ENCODE measurements at regions not wholly inside any gene's neighbourhood (a gene's known extent, or its start where the extent isn't known, plus 50 kb on each side); places are given as distances from the start of the nearest gene placed in this dataset.

DNA sequence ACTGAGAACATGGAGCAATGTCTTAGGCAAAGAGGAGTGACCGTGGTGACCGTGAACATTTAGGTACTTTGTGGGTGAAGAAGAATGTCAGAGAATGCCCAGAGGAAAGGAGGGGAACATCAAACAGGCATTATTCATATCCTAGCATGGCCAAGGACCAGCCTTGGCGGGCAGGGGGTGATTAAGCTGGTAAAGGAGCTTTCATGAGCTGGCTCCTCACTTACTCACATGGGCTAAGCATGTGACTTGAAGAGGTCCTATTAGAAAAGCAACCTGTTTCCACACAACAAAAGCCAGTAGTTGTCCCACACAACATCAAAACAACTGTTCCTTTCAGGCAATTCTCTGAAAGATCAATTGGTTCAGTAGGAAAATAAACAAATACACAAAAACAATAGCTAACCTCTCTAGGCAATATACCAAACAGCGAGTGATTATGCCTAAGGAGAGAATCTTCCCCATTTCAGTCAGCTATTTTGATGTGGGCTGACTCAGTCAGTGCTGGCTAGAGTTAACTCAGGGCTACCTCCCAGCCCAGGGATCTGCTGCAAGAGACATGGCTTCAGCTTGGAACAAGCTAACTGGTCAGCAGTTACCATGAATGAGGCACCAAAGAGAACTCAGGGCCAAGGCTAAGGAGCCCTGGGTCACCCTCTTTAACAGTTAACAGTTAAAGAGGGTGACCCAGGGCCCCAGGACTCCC is 283.5 kb downstream of the ARHGAP12 start:
- no peak for DNase-seq (ENCODE audit: low read depth in 2 of 2)

DNA sequence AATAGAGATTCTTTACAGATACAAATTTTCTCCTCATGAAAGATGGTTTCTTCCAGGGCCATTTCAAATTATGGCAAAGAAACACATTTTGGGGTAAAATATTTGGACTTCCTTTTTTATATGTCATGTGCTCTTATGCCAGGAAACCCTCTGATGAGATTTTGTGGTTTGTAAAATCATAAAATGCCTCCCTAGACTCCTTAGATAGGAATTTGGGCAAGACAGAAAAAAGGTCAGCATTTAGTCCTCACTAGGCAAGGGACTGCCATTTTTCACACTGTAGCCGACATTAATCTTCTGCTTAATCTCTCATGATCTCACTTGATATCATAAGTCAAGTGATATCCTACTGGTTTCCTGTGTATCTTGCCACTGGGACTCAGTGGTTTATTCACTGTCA is 286.4 kb downstream of the ARHGAP12 start:
- no peak for DNase-seq (ENCODE audit: low read depth in 2 of 2)

DNA sequence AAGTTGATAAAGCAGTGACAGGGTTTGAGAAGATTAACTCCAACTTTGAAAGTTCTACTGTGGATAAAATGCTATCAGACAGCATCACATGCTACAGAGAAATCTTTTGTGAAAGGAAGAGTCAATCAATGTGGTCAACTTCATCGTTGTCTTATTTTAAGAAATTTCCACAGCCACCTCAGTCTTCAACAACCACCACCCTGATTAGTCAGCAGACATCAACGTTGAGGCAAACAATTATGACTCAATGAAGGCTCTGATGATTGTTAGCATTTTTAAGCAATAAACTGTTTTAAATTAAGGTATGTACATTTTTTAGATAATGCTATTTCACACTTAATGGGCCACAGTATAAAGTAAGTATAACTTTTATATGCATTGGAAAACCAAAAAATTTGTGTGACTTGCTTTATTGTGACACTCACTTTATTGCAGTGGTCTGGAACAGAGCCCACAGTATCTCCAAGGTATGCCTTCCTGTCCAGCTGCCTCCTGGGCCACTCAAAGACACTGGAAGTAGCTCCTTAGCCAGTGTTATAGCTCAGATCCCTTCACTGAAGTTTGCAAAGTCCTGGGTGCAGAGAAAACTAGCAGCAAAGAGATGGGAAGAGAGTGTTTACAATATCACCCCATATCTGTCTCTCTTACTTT is 293.1 kb downstream of the ARHGAP12 start:
- DNase-seq (ENCODE audit: low read depth in 2 of 2) = no peak

DNA sequence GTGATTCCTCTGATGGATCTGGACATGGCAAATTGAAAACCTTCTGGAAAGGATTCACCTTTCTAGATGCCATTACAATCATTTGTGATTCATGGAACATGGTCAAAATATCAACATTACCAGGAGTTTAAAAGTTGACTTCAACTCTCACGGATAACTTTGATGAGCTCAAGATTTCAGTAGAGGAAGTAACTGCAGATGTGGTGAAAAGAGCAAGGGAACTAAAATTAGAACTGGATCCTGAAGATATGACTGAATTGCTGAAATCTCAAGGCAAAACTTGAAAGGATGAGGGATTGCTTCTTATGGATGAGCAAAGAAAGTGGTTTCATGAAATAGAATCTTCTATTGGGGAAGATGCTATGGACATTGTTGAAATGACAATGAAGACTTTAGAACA is 293.6 kb downstream of the ARHGAP12 start:
- DNase-seq (ENCODE audit: low read depth in 2 of 2) = no peak

DNA sequence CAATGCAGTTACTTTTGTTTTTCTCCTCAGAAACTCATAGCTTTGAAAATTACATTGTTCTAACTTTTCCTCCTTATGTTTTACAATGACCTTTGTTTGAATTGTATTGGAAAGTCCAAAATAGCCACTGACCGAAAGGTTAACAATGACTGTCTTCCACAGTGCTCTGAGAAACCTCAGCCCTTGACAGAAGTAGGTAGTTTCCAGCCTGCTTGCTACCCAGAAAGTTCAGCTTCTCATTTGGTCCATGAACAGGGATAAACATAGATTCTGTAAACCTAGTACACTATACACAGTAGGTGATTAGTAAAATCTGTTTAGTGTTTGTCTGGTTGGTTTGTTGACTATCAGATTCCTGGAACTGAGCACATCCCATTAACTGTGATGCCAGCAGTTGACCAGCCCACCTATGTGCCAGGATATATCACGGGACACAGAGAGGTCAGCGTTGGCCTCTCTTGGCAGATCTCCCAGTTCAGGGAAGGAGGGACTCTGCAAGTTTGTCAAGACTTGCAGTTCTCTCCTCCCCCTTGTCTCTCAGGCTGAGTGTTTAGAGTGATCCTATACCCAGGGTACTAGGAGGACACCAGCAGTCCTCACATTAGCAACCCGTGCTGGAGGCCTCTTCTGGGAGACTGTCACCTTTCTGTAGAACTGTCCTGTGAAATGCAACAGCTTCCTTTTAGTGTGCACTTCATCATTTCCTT is 297.6 kb downstream of the ARHGAP12 start:
- no peak for DNase-seq (ENCODE audit: low read depth in 2 of 2)

DNA sequence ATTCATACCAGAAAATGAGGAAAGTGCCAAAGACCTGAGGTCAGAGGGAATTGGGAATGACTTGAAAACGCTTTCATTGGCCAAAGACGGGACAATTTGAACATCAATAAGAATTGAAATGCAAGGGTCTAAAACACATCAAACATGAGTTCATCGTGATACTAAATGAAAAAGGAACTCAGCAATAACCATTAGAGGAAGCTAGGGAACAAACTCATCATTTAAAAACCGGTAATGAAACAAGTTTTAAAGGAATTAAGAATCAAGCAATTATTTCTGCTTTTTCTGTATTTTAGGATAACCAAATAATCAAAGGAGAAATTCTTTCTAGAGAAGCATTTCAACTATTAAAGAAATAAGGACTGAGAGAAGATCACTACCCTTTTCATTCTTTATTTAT is 303.1 kb downstream of the ARHGAP12 start:
- DNase-seq (ENCODE audit: low read depth in 2 of 2) = no peak

DNA sequence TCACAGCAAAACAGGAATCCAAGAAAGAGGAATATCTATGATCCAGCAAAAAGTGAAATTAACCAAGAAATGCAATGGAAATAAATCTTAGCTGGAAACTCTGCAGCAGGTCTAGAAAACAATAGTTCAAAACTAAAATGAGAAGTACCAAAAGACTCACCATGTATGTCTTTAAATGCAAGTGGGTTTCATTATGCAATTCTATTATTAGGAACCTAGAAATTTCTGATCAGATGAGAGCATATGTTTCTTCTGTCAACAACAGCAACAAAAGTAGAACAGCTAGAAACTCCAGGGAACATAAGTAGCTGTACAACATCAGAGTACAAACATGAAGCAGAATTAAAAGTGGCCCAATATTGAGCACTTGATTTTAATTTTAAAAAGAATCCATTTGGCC is 304.0 kb downstream of the ARHGAP12 start:
- no peak for DNase-seq (ENCODE audit: low read depth in 2 of 2)

DNA sequence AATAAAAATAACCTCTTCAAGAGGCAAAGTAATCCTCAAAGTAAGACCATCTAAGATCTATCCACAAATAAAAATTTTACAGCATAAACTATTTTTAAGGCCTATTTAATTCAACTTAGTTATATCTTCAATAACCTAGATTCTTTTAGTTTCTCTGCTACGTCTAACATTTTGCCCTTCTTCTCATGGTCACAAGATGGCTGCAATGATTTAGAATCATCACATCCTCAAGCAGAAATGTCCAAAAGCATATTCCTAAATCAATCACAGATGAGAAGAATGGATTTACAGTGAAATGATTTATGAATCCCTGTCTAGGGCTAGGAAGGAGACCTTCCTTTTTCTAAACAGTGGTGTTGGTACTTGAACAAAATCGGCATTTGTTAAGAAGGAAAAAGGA is 304.7 kb downstream of the ARHGAP12 start:
- no peak for DNase-seq (ENCODE audit: low read depth in 2 of 2)

DNA sequence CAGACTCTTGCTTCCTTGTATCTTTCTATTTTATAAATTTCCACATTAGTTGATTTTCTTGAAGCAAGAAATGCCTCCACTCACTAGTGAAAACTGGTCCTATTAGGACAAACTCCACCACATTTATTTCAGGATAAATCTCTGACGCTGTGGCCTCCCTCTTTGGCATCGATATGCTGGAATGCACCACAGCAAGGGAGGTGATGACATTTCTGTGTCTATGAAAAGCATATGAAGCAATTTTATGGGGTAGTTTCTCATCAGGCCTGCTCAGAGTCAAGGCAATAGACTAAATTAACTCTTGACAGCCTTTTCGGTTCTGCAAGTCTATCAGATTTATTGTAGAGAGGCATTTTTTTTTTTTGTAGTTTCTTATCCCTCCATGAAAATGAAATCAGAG is 304.4 kb downstream of the ZEB1 start:
- no peak for DNase-seq (ENCODE audit: low read depth in 2 of 2)

DNA sequence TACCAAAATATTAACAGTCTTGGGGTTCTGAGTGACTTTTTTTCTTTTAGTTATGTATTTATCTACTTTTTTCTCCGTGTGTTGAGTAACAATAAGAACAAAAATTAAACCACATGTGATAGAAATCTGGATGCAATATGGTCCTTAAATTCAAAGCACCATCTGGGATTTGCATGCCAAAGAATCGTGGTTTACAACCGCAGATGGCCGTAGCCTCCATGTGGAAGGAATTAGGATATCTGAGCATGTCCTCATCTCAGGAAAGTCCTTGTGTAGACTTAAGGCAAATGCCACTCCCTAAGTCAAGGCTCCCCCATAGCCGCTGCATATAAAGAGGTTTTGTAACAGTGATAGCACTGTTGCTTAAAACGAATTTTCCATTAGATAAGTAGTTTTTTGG is 304.0 kb downstream of the ZEB1 start:
- no peak for DNase-seq (ENCODE audit: low read depth in 2 of 2)

DNA sequence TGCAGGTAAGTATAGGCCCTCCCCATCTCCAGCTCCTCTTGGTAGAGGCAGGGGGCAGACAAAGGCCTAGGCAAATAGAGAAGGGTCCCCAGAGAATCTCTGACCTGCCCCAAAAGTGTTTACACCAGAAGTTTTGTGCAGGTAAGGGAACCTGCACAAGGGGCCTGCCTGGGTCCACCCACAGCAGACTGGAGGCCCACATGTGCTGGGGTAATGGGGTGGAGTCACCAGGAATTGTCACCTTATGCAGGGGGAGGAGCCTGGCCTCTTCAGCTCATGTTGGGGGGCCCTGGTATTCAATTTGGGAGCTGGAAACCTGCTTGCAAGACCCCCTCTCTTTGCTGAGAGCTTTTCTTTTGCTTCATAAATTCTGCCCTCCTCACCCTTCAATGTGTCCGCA is 302.7 kb downstream of the ZEB1 start:
- DNase-seq (ENCODE audit: low read depth in 2 of 2) = no peak

DNA sequence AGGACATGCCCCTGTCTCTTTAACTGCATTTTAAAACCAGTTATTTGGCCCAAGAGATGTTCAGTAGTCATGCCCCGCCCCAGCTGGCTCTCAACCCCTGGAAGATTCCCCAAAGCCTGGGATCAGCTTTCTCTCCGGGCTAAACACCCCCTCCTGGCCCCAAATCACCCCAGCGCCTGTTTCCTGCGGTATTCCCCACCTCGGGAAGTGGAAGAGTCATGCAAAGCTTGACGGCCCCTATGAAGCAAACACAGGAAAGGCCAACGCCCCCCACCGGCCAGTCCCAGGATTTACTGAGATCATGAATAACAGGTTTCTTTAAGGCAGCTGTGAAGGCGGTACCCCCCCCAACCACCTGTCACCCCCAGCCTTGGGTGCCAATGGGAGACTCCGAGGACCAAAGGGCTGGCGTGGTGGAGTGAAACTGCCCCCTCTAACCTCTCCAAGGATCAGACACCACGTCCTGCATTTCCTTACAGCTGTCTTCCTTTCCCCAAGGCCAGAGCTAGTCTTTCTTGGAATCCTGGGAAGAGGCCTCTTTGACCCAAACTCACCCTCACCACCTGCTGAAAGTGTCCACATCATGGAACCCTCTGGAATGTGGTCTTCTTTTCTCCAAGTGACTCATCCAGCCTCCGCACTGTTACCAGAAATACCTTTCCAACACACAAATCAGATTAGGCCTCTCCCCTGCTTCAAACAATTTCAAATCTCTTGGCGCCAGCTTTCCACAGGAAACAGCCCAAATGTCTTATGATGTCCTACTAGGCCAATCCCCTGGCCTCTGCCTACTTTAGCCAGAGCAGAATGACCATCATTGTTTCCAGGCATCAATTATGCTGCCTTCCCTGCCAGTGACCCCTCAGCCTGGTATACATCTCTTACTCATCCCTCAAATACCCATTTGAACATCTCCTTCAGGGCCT is 301.5 kb downstream of the ZEB1 start:
- DNase-seq (ENCODE audit: low read depth in 2 of 2) = no peak

DNA sequence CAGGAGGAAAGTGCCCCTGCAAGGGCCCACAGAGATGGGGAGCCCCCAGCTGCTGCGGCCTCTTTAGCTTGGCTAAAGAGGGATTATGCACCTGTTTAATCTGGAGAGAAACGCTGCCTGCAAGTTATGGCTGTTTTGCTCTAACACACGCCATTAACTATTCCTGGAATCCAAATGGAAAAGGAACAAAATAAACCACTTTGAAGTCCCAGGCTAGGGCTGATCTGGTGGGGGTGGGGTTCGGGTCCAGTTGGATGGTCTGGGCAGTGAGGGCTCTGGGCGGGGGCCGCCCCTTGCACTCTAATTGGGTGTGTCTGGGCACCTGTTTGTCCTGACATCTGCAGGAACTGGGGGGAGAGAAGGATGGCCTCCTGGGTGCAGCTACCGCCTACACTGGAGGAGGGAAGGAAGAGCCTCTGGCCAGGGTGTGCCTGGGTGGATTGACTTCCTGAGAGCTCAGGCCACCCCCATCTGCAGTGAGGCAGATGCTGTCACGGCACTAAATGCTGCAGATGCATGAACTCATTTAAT is 300.6 kb downstream of the ZEB1 start:
- DNase-seq (ENCODE audit: low read depth in 2 of 2) = no peak

DNA sequence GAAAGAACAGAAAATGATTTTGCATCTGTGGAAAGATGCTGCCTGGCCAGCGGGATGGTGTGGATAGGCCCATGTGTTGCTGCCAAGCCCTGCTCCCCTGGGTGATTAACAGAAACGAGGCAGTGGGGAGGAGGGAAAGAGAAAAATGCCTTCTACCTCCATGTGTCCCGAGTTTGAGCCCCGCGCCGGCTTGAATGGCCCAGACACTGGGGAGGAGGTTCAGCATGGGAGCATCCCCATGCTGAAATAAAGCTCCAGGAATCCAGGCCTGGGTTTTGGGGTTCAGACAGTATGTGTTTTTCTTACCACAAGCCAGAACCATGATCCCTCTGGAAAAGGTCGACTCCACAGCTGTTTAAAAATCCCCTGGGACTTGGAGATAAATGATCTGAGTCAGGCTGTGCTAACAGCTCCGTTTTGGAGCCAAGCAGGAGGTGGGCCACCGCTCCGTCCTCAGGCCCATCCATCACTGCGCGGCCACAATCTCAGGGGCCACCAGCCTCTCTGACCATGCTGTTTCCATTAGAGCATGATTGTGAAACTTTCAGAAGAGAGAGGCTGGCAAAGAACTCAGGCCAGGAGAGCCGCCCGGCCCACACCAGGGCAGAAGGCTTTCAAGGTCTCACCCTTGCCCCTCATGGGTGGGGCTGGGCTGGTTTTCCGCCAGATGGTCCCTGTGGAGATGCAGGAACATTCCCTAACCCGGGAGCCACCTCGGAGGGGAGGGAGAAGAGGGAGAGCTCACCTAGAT is 299.7 kb downstream of the ZEB1 start:
- DNase-seq (ENCODE audit: low read depth in 2 of 2) = no peak

DNA sequence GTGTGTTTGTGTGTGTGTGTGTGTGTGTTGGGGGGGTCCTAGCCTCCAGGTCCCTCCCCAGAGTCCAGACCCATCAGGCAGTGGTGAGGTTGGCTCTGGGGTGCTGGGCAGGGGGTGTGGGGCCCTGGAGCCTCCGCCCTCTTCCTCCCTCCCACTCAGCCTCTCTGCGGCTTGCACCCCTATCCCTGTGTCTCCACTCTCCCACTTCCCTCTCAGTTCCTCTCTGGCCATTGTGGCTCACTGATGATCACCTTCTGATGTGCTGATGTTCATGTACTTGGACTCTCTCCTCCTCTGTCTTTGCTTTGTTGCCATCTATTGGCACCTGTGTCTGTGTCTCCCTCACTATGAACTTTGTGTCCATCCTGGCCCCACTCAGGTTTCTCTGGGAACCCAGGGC is 298.7 kb downstream of the ZEB1 start:
- no peak for DNase-seq (ENCODE audit: low read depth in 2 of 2)

DNA sequence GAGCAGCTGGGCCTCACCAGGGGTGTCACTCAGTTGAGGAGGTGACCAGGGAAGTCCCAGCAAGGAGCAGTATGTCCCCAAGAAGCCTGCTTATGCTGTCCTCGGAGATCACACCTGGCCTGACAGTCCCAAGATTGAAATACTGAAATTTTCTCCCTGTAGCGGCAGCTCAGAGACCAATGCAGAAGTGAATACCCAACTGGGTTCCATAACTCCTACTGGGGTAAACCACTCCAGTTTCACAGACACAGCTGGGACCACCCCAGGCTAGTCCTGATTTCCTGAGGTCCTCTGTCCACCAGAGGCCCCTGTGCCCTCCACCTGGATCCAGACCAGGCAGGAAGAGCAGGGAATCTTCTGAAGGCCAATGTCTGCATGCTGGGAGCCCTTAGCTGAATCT is 298.1 kb downstream of the ZEB1 start:
- no peak for DNase-seq (ENCODE audit: low read depth in 2 of 2)

DNA sequence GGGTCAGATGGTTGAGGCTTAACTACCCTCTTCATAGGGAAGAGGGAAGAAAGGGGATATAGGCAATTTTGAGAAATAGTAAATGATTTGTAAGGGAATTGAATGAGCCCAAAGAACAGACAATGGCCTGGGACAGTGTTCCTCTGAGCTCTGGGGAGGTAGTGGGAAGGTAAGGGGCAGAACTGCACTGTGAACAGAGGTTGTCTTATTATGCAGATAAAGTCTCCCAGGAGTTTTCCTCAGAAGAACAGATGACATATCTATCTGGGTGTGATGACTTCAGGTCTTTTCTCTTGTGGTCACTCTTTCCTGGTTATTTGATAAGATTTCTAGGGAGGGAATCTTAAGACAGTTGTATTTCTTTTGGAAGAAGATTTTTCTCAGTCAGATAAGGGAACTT is 296.1 kb downstream of the ZEB1 start:
- no peak for DNase-seq (ENCODE audit: low read depth in 2 of 2)

DNA sequence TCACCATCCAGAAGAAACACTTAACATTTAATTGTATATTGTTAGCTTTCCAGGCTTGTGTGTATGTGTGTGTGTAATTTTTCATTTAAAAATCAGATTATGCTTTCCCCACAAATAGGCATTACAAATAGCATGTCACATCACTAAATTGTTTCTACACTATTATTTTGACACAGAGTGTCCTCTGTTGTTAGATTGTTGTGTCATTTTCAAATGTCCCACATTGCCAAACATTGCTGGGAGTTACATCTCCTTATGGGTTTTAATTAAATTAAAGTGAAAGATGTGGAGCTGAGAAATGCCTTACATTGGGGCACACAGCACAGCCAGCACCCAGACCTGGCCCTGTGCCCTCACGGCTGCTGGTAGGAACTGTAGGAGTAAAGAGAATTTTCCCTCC is 295.6 kb downstream of the ZEB1 start:
- DNase-seq (ENCODE audit: low read depth in 2 of 2) = no peak

DNA sequence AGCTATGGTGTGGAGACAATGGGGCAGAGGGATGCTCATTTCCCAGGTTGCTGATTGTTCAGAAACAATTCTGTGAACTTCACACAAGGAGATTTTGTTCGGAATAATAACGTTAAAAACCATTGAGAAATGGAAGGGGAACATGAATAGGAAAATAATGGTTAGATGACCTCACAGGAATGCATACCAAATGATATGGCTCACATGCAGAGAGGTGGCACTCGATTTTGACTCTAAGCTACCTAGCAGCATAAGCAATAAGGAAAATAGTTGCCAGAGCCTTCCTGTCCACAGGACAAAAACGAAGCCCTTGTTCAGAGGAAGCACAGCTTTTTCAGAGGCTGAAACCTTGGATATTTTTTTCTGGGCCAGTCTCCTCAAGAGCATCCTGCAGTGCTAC is 293.1 kb downstream of the ZEB1 start:
- DNase-seq (ENCODE audit: low read depth in 2 of 2) = no peak

DNA sequence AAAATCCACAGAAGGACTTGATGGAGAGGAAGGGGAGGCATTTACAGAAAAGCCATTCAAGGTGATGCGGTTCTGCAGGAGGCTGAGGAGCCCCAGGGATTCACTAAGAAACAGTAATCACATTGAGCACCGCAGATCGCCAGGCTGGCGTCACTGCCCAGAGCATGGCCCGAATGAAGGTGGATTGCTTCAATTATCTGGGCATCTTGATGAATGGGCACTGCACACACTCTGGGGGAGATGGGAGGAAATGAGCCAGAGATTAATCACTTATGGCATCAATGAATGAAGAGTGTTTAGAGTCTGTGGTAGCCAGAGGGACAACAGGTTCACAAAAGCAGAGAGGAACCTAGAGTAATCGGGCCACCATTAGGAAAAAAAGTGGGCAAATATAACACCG is 292.1 kb downstream of the ZEB1 start:
- DNase-seq (ENCODE audit: low read depth in 2 of 2) = no peak

DNA sequence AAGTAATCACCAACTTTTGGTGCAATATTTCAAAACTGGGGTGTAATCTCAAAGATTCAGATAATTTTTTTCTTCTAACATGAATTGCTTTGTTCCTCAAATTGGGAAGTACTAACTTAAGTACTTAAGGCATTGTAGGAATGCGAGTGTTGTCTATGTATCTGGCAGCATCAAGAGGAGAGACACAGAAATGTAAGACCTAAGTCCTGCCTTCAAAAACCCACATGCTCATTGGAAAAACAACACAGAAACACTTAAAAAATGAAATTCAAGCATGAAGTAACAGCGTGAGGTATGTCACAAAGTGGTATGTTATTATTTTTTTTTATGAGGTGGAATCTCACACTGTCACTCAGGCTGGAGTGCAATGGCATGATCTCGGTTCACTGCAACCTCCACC is 288.5 kb downstream of the ZEB1 start:
- DNase-seq (ENCODE audit: low read depth in 2 of 2) = no peak
